ENCODE measurements at regions not wholly inside any gene's neighbourhood (a gene's known extent, or its start where the extent isn't known, plus 50 kb on each side); places are given as distances from the start of the nearest gene placed in this dataset.
"Not testable (repeated sequence)": the region's sequence is repeated elsewhere in the genome, so short reads cannot be mapped to it uniquely, and the experiment has no call there.

GRCh38 chr20:22098511-22098910 is 393.0 kb downstream of the PAX1 start:
- Histone ChIP-seq H3K4me1 (no peaks in the 10 kb centered on the region), H3K36me3 (replicated peaks) (no peaks in the 10 kb centered on the region), H3K9me3 (no peaks in the 10 kb centered on the region), H3K4me3 (no peak overlapping the region), H3K27me3 (ENCODE audit: low read depth) (no peaks in the 10 kb centered on the region)
- in situ Hi-C loops (cut with MboI; ENCODE audit: low sequenced_read_pairs) = no loop called here
- no peak for DNase-seq (ENCODE audit: low spot score in 2 of 2)

- Histone ChIP-seq H3K4me3 (no peak overlapping the region), H3K4me1 (no peaks in the 10 kb centered on the region), H3K36me3 (replicated peaks) (no peaks in the 10 kb centered on the region), H3K9me3 (no peaks in the 10 kb centered on the region), H3K27me3 (ENCODE audit: low read depth) (no peaks in the 10 kb centered on the region)
- DNase-seq (ENCODE audit: low spot score in 2 of 2) = no peak
- in situ Hi-C loops (cut with MboI; ENCODE audit: low sequenced_read_pairs) = no loop called here
Observed at GRCh38 chr20:22093122-22093521, 387.7 kb downstream of the PAX1 start.

GRCh38 chr20:22088882-22089281 is 383.4 kb downstream of the PAX1 start:
- Histone ChIP-seq H3K27me3 (ENCODE audit: low read depth) (no peaks in the 10 kb centered on the region), H3K9me3 (no peaks in the 10 kb centered on the region), H3K36me3 (replicated peaks) (no peaks in the 10 kb centered on the region), H3K4me3 (no peak overlapping the region), H3K4me1 (no peaks in the 10 kb centered on the region)
- in situ Hi-C loops (cut with MboI; ENCODE audit: low sequenced_read_pairs) = no loop called here
- no peak for DNase-seq (ENCODE audit: low spot score in 2 of 2)

GRCh38 chr20:22080985-22081384 is 375.5 kb downstream of the PAX1 start:
- Histone ChIP-seq H3K4me3 (no peak overlapping the region), H3K9me3 (no peaks in the 10 kb centered on the region; the same call in 1 of the 2 replicates), H3K36me3 (replicated peaks) (no peaks in the 10 kb centered on the region), H3K27me3 (ENCODE audit: low read depth) (no peaks in the 10 kb centered on the region), H3K4me1 (no peaks in the 10 kb centered on the region)
- no peak for DNase-seq (ENCODE audit: low spot score in 2 of 2)
- in situ Hi-C loops (cut with MboI; ENCODE audit: low sequenced_read_pairs) = no loop called here

GRCh38 chr20:22074635-22075034 is 369.2 kb downstream of the PAX1 start:
- DNase-seq (ENCODE audit: low spot score in 2 of 2) = no peak
- Histone ChIP-seq H3K27me3 (ENCODE audit: low read depth) (no peaks in the 10 kb centered on the region), H3K9me3 (no peaks in the 10 kb centered on the region; the same call in 1 of the 2 replicates), H3K4me1 (no peaks in the 10 kb centered on the region), H3K4me3 (no peak overlapping the region), H3K36me3 (replicated peaks) (no peaks in the 10 kb centered on the region)
- in situ Hi-C loops (cut with MboI; ENCODE audit: low sequenced_read_pairs) = no loop called here

- H3K4me1 ChIP-seq = no peaks in the 10 kb centered on the region
- H3K27me3 ChIP-seq (ENCODE audit: low read depth) = no peaks in the 10 kb centered on the region
- in situ Hi-C loops (cut with MboI; ENCODE audit: low sequenced_read_pairs) = no loop called here
- no peaks in the 10 kb centered on the region for H3K36me3 ChIP-seq (replicated peaks)
- H3K9me3 ChIP-seq = no peaks in the 10 kb centered on the region; the same call in 1 of the 2 replicates
- no peak for DNase-seq (ENCODE audit: low spot score in 2 of 2)
- H3K4me3 ChIP-seq = no peak overlapping the region
Observed at GRCh38 chr20:22071841-22072240, 366.4 kb downstream of the PAX1 start.

GRCh38 chr20:22070610-22071058 is 365.2 kb downstream of the PAX1 start:
- H3K9me3 ChIP-seq = no peaks in the 10 kb centered on the region; the same call in 1 of the 2 replicates
- DNase-seq (ENCODE audit: low spot score in 2 of 2) = no peak
- H3K36me3 ChIP-seq (replicated peaks) = no peaks in the 10 kb centered on the region
- in situ Hi-C loops (cut with MboI; ENCODE audit: low sequenced_read_pairs) = no loop called here
- H3K4me3 ChIP-seq = no peak overlapping the region
- H3K27me3 ChIP-seq (ENCODE audit: low read depth) = no peaks in the 10 kb centered on the region
- no peaks in the 10 kb centered on the region for H3K4me1 ChIP-seq

GRCh38 chr20:22063753-22064152 is 358.3 kb downstream of the PAX1 start:
- H3K36me3 ChIP-seq (replicated peaks) = no peaks in the 10 kb centered on the region
- no peak for DNase-seq (ENCODE audit: low spot score in 2 of 2)
- H3K4me1 ChIP-seq = no peaks in the 10 kb centered on the region
- H3K27me3 ChIP-seq (ENCODE audit: low read depth) = no peaks in the 10 kb centered on the region
- no peaks in the 10 kb centered on the region; the same call in 1 of the 2 replicates for H3K9me3 ChIP-seq
- in situ Hi-C loops (cut with MboI; ENCODE audit: low sequenced_read_pairs) = no loop called here
- H3K4me3 ChIP-seq = no peak overlapping the region

- Histone ChIP-seq H3K4me1 (no peaks in the 10 kb centered on the region), H3K9me3 (no peaks in the 10 kb centered on the region; the same call in 1 of the 2 replicates), H3K36me3 (replicated peaks) (no peaks in the 10 kb centered on the region), H3K4me3 (no peak overlapping the region), H3K27me3 (ENCODE audit: low read depth) (no peaks in the 10 kb centered on the region)
- no peak for DNase-seq (ENCODE audit: low spot score in 2 of 2)
- in situ Hi-C loops (cut with MboI; ENCODE audit: low sequenced_read_pairs) = no loop called here
Observed at GRCh38 chr20:22062874-22063273, 357.4 kb downstream of the PAX1 start.

GRCh38 chr20:22060610-22061009 is 355.1 kb downstream of the PAX1 start:
- Histone ChIP-seq H3K36me3 (replicated peaks) (no peaks in the 10 kb centered on the region), H3K4me1 (no peaks in the 10 kb centered on the region), H3K9me3 (no peaks in the 10 kb centered on the region), H3K4me3 (no peak overlapping the region), H3K27me3 (ENCODE audit: low read depth) (no peaks in the 10 kb centered on the region)
- no peak for DNase-seq (ENCODE audit: low spot score in 2 of 2)
- in situ Hi-C loops (cut with MboI; ENCODE audit: low sequenced_read_pairs) = no loop called here

GRCh38 chr20:22058746-22059145 is 353.3 kb downstream of the PAX1 start:
- Histone ChIP-seq H3K9me3 (no peaks in the 10 kb centered on the region), H3K27me3 (ENCODE audit: low read depth) (no peaks in the 10 kb centered on the region), H3K4me3 (no peak overlapping the region), H3K36me3 (replicated peaks) (no peaks in the 10 kb centered on the region), H3K4me1 (no peaks in the 10 kb centered on the region)
- in situ Hi-C loops (cut with MboI; ENCODE audit: low sequenced_read_pairs) = no loop called here
- DNase-seq (ENCODE audit: low spot score in 2 of 2) = no peak

- no peaks in the 10 kb centered on the region for H3K27me3 ChIP-seq (ENCODE audit: low read depth)
- no peaks in the 10 kb centered on the region for H3K9me3 ChIP-seq
- no peaks in the 10 kb centered on the region for H3K36me3 ChIP-seq (replicated peaks)
- in situ Hi-C loops (cut with MboI; ENCODE audit: low sequenced_read_pairs) = no loop called here
- H3K4me1 ChIP-seq = no peaks in the 10 kb centered on the region
- H3K4me3 ChIP-seq = no peak overlapping the region
- no peak for DNase-seq (ENCODE audit: low spot score in 2 of 2)
Observed at GRCh38 chr20:22055981-22056380, 350.5 kb downstream of the PAX1 start.

- H3K36me3 ChIP-seq (replicated peaks) = no peaks in the 10 kb centered on the region
Observed at GRCh38 chr20:22052025-22052650, 346.7 kb downstream of the PAX1 start.

GRCh38 chr20:22045956-22046507 is 340.6 kb downstream of the PAX1 start:
- H3K36me3 ChIP-seq (replicated peaks); H3K9me3 ChIP-seq; H3K4me1 ChIP-seq; H3K4me3 ChIP-seq; DNase-seq (ENCODE audit: low spot score in 2 of 2); H3K27me3 ChIP-seq (ENCODE audit: low read depth); in situ Hi-C loops (cut with MboI; ENCODE audit: low sequenced_read_pairs): not testable (repeated sequence)

More at GRCh38 chr20:22052025-22052650, 346.7 kb downstream of the PAX1 start:
- DNase-seq (ENCODE audit: low spot score in 2 of 2) = no peak
- no peaks in the 10 kb centered on the region for H3K4me1 ChIP-seq
- no peaks in the 10 kb centered on the region for H3K9me3 ChIP-seq
- H3K4me3 ChIP-seq = no peak overlapping the region
- in situ Hi-C loops (cut with MboI; ENCODE audit: low sequenced_read_pairs) = no loop called here
- no peaks in the 10 kb centered on the region for H3K27me3 ChIP-seq (ENCODE audit: low read depth)
